ENCODE measurements at regions not wholly inside any gene's neighbourhood (a gene's known extent, or its start where the extent isn't known, plus 50 kb on each side); places are given as distances from the start of the nearest gene placed in this dataset.
"Not testable (repeated sequence)": the region's sequence is repeated elsewhere in the genome, so short reads cannot be mapped to it uniquely, and the experiment has no call there.

GRCh38 chr2:37758141-37758601 is 86.7 kb upstream of the CDC42EP3 start:
- not testable (repeated sequence) for TF ChIP-seq CTCF (conservative IDR thresholded peaks at IDR 0.05); EZH2 (IDR thresholded peaks at IDR 0.05; ENCODE audit: low read depth)
